Caco-2 (cell line): ENCODE measurements at regions not wholly inside any gene's neighbourhood (a gene's known extent, or its start where the extent isn't known, plus 50 kb on each side); places are given as distances from the start of the nearest gene placed in this dataset.

Source experiments
- BruUV-seq: library from RNA; stranded (reverse); fragments of 400-500 nt; replicated peaks from 2 replicates; lab custom pipeline; 2021; lab: Mats Ljungman, UMichigan
- CTCF ChIA-PET: fragments of 300-600 bp; sonication (Branson Sonifier 250); formaldehyde crosslinking; loops from one replicate; lab custom pipeline; 2022; ENCODE audit warnings: antibody characterized with exemption; lab: Charles Lee
- POLR2A ChIA-PET: fragments of 300-600 bp; sonication (Branson Sonifier 250); formaldehyde crosslinking; loops from one replicate; lab custom pipeline; 2022; ENCODE audit warnings: antibody characterized with exemption; lab: Charles Lee
- DNase-seq, 2 experiments: peaks; one replicate each; pipeline versions ENCODE4 v3.0.0 to v3.0.0-alpha.2; 2020 to 2022
- H3K27me3 ChIP-seq: replicated peaks from 2 replicates; pipeline ENCODE4 v1.6.0; 2011; ENCODE audit warnings: low read length; ENCODE audit not compliant: control insufficient read depth, insufficient read depth
- H3K36me3 ChIP-seq: 2 replicates; pipeline ENCODE4 v1.5.1; 2011; ENCODE audit warnings: low read length; ENCODE audit not compliant: control insufficient read depth, insufficient read depth
- H3K4me1 ChIP-seq: fragments of 250-450 bp; sonication (Bioruptor Pico); 2 replicates; pipeline ENCODE4 v1.5.1; 2020; ENCODE audit warnings: mild to moderate bottlenecking
- H3K4me3 ChIP-seq: 2 replicates; pipeline ENCODE4 v1.5.1; 2011; ENCODE audit warnings: low read depth, mild to moderate bottlenecking, control low read depth, low read length
- H3K9me3 ChIP-seq: fragments of 250-450 bp; sonication (Bioruptor Pico); 2 replicates; pipeline ENCODE4 v1.5.1; 2020; ENCODE audit warnings: mild to moderate bottlenecking, moderate library complexity
- H3K27ac Mint-ChIP-seq: one replicate; pipeline ENCODE4 v1.8.0; 2022; ENCODE audit warnings: mixed read lengths; ENCODE audit not compliant: unreplicated experiment
- H3K27me3 Mint-ChIP-seq: one replicate; pipeline ENCODE4 v1.8.0; 2022; ENCODE audit warnings: mixed read lengths; ENCODE audit not compliant: insufficient read depth, unreplicated experiment
- H3K36me3 Mint-ChIP-seq: one replicate; pipeline ENCODE4 v1.8.0; 2022; ENCODE audit warnings: mild to moderate bottlenecking, mixed read lengths; ENCODE audit not compliant: insufficient read depth, unreplicated experiment
- H3K4me1 Mint-ChIP-seq: one replicate; pipeline ENCODE4 v1.8.0; 2022; ENCODE audit warnings: low read depth, mixed read lengths; ENCODE audit not compliant: unreplicated experiment
- H3K4me3 Mint-ChIP-seq: one replicate; pipeline ENCODE4 v1.8.0; 2022; ENCODE audit warnings: mild to moderate bottlenecking, moderate library complexity, mixed read lengths; ENCODE audit not compliant: unreplicated experiment
- H3K9me3 Mint-ChIP-seq: one replicate; pipeline ENCODE4 v1.8.0; 2022; ENCODE audit warnings: mixed read lengths; ENCODE audit not compliant: unreplicated experiment
- intact Hi-C: fragments of 100-400 bp; cut with micrococcal nuclease; formaldehyde crosslinking; loops from one replicate; pipeline ENCODE4 v1.10.0; 2022; ENCODE audit not compliant: unreplicated experiment
- TF ChIP-seq, protein P1 (sequence below), 2 experiments: fragments of 200-600 bp in 1 of 2; IDR thresholded peaks; 1 replicate in 1 of 2; 2 replicates in 1 of 2; pipeline versions ENCODE4 v1.5.1 to v1.8.0; 2011 to 2022; ENCODE audit warnings: antibody characterized with exemption in 1 of 2, control low read depth in 1 of 2, inconsistent platforms in 1 of 2, low read depth in 1 of 2, low read length in 1 of 2, mild to moderate bottlenecking in 1 of 2, moderate library complexity in 1 of 2; ENCODE audit not compliant: insufficient read depth in 1 of 2, severe bottlenecking in 1 of 2, unreplicated experiment in 1 of 2

DNA sequence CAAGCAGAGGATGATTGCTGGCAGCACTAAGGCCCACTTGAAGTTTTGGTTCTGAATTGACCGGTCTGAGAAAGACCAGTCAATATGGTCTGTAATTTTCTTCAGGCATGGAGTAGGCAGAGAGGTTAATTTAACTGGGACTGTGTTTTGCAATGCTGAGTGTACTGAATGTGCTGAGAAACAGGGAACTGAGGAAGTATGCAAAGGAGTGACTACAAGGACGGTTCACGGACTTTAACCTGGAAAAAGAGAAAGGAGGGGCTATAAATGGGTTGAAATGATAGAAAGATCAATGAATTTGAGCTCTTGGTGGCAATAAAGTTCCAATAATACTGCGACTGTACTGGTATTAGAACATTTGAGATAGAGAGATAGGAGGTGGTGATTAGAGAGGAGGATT, 84.5 kb downstream of the MAGEB17 start:
- ChIA-PET POLR2A (no interaction called here), CTCF (no interaction called here)
- H3K4me3 Mint-ChIP-seq = no peak overlapping the region
- intact Hi-C loops = no loop called here
- no peak for DNase-seq
- Histone ChIP-seq H3K4me3 (no peak overlapping the region), H3K4me1 (no peaks in the 10 kb centered on the region), H3K36me3 (no peaks in the 10 kb centered on the region), H3K27me3 (no peaks in the 10 kb centered on the region), H3K9me3 (no peaks in the 10 kb centered on the region)
- H3K27ac Mint-ChIP-seq = no peak overlapping the region
- H3K36me3 Mint-ChIP-seq = no peaks in the 10 kb centered on the region
- no TSS peak for BruUV-seq
- TF ChIP-seq, protein P1, sequence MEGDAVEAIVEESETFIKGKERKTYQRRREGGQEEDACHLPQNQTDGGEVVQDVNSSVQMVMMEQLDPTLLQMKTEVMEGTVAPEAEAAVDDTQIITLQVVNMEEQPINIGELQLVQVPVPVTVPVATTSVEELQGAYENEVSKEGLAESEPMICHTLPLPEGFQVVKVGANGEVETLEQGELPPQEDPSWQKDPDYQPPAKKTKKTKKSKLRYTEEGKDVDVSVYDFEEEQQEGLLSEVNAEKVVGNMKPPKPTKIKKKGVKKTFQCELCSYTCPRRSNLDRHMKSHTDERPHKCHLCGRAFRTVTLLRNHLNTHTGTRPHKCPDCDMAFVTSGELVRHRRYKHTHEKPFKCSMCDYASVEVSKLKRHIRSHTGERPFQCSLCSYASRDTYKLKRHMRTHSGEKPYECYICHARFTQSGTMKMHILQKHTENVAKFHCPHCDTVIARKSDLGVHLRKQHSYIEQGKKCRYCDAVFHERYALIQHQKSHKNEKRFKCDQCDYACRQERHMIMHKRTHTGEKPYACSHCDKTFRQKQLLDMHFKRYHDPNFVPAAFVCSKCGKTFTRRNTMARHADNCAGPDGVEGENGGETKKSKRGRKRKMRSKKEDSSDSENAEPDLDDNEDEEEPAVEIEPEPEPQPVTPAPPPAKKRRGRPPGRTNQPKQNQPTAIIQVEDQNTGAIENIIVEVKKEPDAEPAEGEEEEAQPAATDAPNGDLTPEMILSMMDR (IDR thresholded peaks at IDR 0.05; ENCODE audit: insufficient read depth in 1 of 2, low read depth in 1 of 2, low read length in 1 of 2, severe bottlenecking in 1 of 2, unreplicated experiment in 1 of 2) = no peak
- H3K9me3 Mint-ChIP-seq = no peaks in the 10 kb centered on the region
- H3K4me1 Mint-ChIP-seq = peaks cover 12% of the 10 kb centered on the region
- H3K27me3 Mint-ChIP-seq = no peaks in the 10 kb centered on the region

DNA sequence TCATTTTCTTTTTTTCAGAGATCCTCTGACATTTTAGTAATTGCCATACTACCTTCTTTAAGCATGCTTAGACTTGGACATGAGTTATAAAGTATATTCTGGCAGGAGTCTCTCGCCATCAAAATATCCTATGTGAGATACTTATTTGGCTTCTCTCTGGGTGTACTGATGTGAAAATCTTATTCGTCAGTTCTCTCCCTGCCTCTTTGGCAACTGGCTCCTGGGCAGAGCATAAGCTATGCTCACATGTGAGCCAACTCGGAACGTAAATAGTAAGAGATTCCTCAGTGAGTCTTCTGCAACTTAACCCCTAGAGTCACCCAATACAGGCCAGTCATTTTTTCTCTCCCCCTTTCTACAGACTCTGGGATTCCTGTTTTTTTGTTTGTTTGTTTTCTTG, 91.6 kb downstream of the MAGEB17 start:
- H3K4me1 ChIP-seq = no peaks in the 10 kb centered on the region
- no peak overlapping the region for H3K27ac Mint-ChIP-seq
- no peaks in the 10 kb centered on the region for H3K27me3 ChIP-seq
- ChIA-PET POLR2A (no interaction called here), CTCF (no interaction called here)
- no TSS peak for BruUV-seq
- no peak for DNase-seq
- H3K4me3 Mint-ChIP-seq = no peak overlapping the region
- H3K36me3 Mint-ChIP-seq = no peaks in the 10 kb centered on the region
- H3K9me3 ChIP-seq = no peaks in the 10 kb centered on the region
- H3K4me1 Mint-ChIP-seq = no peaks in the 10 kb centered on the region
- TF ChIP-seq, protein P1 (IDR thresholded peaks at IDR 0.05; ENCODE audit: insufficient read depth in 1 of 2, low read depth in 1 of 2, low read length in 1 of 2, severe bottlenecking in 1 of 2, unreplicated experiment in 1 of 2) = no peak
- no peaks in the 10 kb centered on the region for H3K9me3 Mint-ChIP-seq
- H3K36me3 ChIP-seq = no peaks in the 10 kb centered on the region
- H3K4me3 ChIP-seq = no peak overlapping the region
- H3K27me3 Mint-ChIP-seq = no peaks in the 10 kb centered on the region
- intact Hi-C loops = no loop called here

DNA sequence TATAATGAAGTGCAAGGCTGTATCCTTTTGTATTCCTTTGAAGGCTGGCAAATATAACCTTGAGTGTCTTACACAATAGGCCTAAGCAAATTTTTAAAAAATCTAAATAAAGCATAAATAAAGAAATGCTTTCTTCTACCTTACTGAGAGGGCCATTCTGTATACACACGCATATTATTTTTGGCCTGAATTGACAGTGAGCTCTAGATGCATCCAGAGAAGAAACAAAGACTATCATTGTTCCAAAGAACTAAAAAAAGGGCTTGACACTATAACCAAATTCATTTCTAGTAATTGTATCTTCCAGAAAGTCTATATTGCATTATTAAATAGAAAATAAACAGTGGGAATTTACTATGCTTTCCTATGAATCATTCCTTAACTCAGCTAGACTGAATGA, 100.2 kb downstream of the MAGEB17 start:
- H3K36me3 ChIP-seq = no peaks in the 10 kb centered on the region
- no peaks in the 10 kb centered on the region for H3K4me1 ChIP-seq
- H3K4me1 Mint-ChIP-seq = no peaks in the 10 kb centered on the region
- CTCF ChIA-PET = interaction anchor here (0.6 kb wide), 1 partner anchor 363 kb away, joined by 5 read pairs; no protein-coding TSS in a partner anchor
- BruUV-seq = no TSS peak
- no peak overlapping the region for H3K27ac Mint-ChIP-seq
- H3K36me3 Mint-ChIP-seq = no peaks in the 10 kb centered on the region
- TF ChIP-seq, protein P1 (IDR thresholded peaks at IDR 0.05; ENCODE audit: insufficient read depth in 1 of 2, low read depth in 1 of 2, low read length in 1 of 2, severe bottlenecking in 1 of 2, unreplicated experiment in 1 of 2) = no peak
- H3K4me3 Mint-ChIP-seq = no peak overlapping the region
- no peak for DNase-seq
- H3K27me3 ChIP-seq = no peaks in the 10 kb centered on the region
- H3K27me3 Mint-ChIP-seq = peaks cover 3% of the 10 kb centered on the region
- H3K9me3 Mint-ChIP-seq = no peaks in the 10 kb centered on the region
- no peaks in the 10 kb centered on the region for H3K9me3 ChIP-seq
- intact Hi-C loops = no loop called here
- POLR2A ChIA-PET = no interaction called here
- no peak overlapping the region for H3K4me3 ChIP-seq
